ENCODE measurements at regions not wholly inside any gene's neighbourhood (a gene's known extent, or its start where the extent isn't known, plus 50 kb on each side); places are given as distances from the start of the nearest gene placed in this dataset.

GRCh38 chr11:8328231-8328794, 64.6 kb upstream of the LMO1 start:
- TF ChIP-seq EZH2phosphoT487 (IDR thresholded peaks at IDR 0.05; ENCODE audit: borderline replicate concordance) = no peak
- TF ChIP-seq, protein P1, sequence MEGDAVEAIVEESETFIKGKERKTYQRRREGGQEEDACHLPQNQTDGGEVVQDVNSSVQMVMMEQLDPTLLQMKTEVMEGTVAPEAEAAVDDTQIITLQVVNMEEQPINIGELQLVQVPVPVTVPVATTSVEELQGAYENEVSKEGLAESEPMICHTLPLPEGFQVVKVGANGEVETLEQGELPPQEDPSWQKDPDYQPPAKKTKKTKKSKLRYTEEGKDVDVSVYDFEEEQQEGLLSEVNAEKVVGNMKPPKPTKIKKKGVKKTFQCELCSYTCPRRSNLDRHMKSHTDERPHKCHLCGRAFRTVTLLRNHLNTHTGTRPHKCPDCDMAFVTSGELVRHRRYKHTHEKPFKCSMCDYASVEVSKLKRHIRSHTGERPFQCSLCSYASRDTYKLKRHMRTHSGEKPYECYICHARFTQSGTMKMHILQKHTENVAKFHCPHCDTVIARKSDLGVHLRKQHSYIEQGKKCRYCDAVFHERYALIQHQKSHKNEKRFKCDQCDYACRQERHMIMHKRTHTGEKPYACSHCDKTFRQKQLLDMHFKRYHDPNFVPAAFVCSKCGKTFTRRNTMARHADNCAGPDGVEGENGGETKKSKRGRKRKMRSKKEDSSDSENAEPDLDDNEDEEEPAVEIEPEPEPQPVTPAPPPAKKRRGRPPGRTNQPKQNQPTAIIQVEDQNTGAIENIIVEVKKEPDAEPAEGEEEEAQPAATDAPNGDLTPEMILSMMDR (conservative IDR thresholded peaks at IDR 0.05; ENCODE audit: low read length) = no peak

Measured in Loucy (cell line).